ENCODE measurements at regions not wholly inside any gene's neighbourhood (a gene's known extent, or its start where the extent isn't known, plus 50 kb on each side); places are given as distances from the start of the nearest gene placed in this dataset.

DNA sequence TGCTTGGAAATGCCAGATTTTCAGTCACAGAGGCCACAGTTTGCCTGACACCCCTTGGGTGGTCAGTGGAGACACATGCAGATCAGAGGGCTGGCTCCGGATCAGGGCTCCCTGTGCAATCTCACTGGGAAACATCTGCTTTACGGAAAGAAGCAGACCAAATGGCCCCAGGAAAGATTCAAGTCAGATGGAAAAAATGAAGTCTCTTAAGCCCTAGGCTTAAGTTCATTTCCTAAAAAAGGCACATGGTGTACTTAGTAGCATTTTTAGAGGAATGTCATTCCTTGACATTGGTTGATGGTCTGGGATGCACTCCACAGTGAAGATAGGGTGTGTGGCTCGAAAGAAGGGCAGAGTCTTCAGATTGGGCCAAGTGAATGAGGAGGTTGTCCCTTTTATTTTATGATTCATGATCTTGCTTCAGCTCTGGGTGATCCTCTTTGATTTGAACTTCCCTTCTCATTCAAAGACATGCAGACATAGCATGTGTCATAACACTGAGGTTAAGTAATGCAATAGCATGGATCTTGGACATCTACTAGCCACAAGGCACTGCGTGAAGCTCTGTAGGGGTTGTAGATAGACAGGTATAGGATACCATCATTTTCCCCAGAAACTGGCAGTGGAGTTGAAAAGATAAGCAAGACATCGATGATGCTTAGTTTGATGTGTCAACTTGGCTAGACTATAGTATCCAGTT, 56.5 kb downstream of the KCNE4 start (continued):
- TF ChIP-seq ZNF263 (CRISPR knock-in tag; IDR thresholded peaks at IDR 0.05; ENCODE audit: low read depth) (no peak), ETV6 (CRISPR knock-in tag; IDR thresholded peaks at IDR 0.05) (no peak), SOX15 (CRISPR knock-in tag; IDR thresholded peaks at IDR 0.05) (no peak), HMGA2 (CRISPR knock-in tag; IDR thresholded peaks at IDR 0.05) (no peak), ZNF219 (CRISPR knock-in tag; IDR thresholded peaks at IDR 0.05; ENCODE audit: borderline replicate concordance) (no peak)
- TF ChIP-seq, protein P1, sequence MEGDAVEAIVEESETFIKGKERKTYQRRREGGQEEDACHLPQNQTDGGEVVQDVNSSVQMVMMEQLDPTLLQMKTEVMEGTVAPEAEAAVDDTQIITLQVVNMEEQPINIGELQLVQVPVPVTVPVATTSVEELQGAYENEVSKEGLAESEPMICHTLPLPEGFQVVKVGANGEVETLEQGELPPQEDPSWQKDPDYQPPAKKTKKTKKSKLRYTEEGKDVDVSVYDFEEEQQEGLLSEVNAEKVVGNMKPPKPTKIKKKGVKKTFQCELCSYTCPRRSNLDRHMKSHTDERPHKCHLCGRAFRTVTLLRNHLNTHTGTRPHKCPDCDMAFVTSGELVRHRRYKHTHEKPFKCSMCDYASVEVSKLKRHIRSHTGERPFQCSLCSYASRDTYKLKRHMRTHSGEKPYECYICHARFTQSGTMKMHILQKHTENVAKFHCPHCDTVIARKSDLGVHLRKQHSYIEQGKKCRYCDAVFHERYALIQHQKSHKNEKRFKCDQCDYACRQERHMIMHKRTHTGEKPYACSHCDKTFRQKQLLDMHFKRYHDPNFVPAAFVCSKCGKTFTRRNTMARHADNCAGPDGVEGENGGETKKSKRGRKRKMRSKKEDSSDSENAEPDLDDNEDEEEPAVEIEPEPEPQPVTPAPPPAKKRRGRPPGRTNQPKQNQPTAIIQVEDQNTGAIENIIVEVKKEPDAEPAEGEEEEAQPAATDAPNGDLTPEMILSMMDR (IDR thresholded peaks at IDR 0.05) = no peak
- TF ChIP-seq, protein P2, sequence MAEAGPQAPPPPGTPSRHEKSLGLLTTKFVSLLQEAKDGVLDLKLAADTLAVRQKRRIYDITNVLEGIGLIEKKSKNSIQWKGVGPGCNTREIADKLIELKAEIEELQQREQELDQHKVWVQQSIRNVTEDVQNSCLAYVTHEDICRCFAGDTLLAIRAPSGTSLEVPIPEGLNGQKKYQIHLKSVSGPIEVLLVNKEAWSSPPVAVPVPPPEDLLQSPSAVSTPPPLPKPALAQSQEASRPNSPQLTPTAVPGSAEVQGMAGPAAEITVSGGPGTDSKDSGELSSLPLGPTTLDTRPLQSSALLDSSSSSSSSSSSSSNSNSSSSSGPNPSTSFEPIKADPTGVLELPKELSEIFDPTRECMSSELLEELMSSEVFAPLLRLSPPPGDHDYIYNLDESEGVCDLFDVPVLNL (CRISPR knock-in tag; IDR thresholded peaks at IDR 0.05; ENCODE audit: borderline replicate concordance, low read depth) = no peak

DNA sequence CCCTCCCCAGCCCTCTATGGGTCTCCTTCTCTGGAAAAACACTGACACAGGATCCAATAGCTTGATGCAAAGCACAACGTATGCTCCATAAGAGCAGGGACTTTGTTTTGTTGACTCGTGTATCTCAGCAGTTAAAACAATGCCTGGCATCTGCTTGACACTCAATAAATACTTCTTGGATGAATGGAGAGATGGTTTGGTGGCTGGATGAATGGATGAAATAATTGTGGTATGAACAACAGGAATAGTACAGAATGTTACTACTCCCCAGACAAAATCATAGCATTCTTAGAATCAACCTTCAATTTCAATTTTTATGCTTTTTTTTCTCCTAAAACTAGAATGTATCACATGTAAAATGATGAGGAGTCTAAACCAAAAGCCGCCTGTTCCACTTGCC, 57.4 kb downstream of the KCNE4 start:
- no peak for DNase-seq (ENCODE audit: low spot score)
- ATAC-seq = no peak
- peaks cover 10% of the 10 kb centered on the region for H3K4me1 Mint-ChIP-seq
- H3K27ac Mint-ChIP-seq = no peak overlapping the region
- H3K36me3 Mint-ChIP-seq = no peaks in the 10 kb centered on the region
- ChIA-PET POLR2A (no interaction called here), CTCF (no interaction called here)
- H3K9me3 Mint-ChIP-seq = peaks cover 14% of the 10 kb centered on the region
- TF ChIP-seq JUN (CRISPR knock-in tag; IDR thresholded peaks at IDR 0.05) = no peak
- TF ChIP-seq ZNF317 (CRISPR knock-in tag; IDR thresholded peaks at IDR 0.05; ENCODE audit: borderline replicate concordance, low read depth) = no peak
- TF ChIP-seq, protein P3, sequence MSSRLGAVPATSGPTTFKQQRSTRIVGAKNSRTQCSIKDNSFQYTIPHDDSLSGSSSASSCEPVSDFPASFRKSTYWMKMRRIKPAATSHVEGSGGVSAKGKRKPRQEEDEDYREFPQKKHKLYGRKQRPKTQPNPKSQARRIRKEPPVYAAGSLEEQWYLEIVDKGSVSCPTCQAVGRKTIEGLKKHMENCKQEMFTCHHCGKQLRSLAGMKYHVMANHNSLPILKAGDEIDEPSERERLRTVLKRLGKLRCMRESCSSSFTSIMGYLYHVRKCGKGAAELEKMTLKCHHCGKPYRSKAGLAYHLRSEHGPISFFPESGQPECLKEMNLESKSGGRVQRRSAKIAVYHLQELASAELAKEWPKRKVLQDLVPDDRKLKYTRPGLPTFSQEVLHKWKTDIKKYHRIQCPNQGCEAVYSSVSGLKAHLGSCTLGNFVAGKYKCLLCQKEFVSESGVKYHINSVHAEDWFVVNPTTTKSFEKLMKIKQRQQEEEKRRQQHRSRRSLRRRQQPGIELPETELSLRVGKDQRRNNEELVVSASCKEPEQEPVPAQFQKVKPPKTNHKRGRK (CRISPR knock-in tag; IDR thresholded peaks at IDR 0.05; ENCODE audit: borderline replicate concordance) = no peak
- TF ChIP-seq GTF2I (CRISPR knock-in tag; conservative IDR thresholded peaks at IDR 0.05) = no peak
- TF ChIP-seq, protein P4, sequence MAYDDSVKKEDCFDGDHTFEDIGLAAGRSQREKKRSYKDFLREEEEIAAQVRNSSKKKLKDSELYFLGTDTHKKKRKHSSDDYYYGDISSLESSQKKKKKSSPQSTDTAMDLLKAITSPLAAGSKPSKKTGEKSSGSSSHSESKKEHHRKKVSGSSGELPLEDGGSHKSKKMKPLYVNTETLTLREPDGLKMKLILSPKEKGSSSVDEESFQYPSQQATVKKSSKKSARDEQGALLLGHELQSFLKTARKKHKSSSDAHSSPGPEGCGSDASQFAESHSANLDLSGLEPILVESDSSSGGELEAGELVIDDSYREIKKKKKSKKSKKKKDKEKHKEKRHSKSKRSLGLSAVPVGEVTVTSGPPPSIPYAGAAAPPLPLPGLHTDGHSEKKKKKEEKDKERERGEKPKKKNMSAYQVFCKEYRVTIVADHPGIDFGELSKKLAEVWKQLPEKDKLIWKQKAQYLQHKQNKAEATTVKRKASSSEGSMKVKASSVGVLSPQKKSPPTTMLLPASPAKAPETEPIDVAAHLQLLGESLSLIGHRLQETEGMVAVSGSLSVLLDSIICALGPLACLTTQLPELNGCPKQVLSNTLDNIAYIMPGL (CRISPR knock-in tag; IDR thresholded peaks at IDR 0.05) = no peak
- no peak for TF ChIP-seq SOX15 (CRISPR knock-in tag; IDR thresholded peaks at IDR 0.05)
- TF ChIP-seq, protein P5, sequence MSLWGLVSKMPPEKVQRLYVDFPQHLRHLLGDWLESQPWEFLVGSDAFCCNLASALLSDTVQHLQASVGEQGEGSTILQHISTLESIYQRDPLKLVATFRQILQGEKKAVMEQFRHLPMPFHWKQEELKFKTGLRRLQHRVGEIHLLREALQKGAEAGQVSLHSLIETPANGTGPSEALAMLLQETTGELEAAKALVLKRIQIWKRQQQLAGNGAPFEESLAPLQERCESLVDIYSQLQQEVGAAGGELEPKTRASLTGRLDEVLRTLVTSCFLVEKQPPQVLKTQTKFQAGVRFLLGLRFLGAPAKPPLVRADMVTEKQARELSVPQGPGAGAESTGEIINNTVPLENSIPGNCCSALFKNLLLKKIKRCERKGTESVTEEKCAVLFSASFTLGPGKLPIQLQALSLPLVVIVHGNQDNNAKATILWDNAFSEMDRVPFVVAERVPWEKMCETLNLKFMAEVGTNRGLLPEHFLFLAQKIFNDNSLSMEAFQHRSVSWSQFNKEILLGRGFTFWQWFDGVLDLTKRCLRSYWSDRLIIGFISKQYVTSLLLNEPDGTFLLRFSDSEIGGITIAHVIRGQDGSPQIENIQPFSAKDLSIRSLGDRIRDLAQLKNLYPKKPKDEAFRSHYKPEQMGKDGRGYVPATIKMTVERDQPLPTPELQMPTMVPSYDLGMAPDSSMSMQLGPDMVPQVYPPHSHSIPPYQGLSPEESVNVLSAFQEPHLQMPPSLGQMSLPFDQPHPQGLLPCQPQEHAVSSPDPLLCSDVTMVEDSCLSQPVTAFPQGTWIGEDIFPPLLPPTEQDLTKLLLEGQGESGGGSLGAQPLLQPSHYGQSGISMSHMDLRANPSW (CRISPR knock-in tag; conservative IDR thresholded peaks at IDR 0.05; ENCODE audit: low read depth) = no peak
- TF ChIP-seq, protein P6, sequence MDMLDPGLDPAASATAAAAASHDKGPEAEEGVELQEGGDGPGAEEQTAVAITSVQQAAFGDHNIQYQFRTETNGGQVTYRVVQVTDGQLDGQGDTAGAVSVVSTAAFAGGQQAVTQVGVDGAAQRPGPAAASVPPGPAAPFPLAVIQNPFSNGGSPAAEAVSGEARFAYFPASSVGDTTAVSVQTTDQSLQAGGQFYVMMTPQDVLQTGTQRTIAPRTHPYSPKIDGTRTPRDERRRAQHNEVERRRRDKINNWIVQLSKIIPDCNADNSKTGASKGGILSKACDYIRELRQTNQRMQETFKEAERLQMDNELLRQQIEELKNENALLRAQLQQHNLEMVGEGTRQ (CRISPR knock-in tag; IDR thresholded peaks at IDR 0.05) = no peak
- no peak for TF ChIP-seq SMAD3 (CRISPR knock-in tag; IDR thresholded peaks at IDR 0.05; ENCODE audit: borderline replicate concordance)
- no peaks in the 10 kb centered on the region; the same call in 1 of the 2 replicates for H3K27me3 Mint-ChIP-seq (ENCODE audit: low read depth)
- no peak overlapping the region for H3K4me3 Mint-ChIP-seq
